Keratinocyte (primary cell): ENCODE measurements at regions not wholly inside any gene's neighbourhood (a gene's known extent, or its start where the extent isn't known, plus 50 kb on each side); places are given as distances from the start of the nearest gene placed in this dataset.

Experiments
- DNase-seq: peaks from one replicate; pipeline ENCODE4 v3.0.0-alpha.2; 2011; ENCODE audit warnings: low read depth, missing footprints, low spot score
- FAIRE-seq: peaks from 2 replicates; lab custom pipeline; 2011; peaks lifted over from hg19 to GRCh38; lab: Jason Lieb, UNC
- H2AFZ ChIP-seq: 2 replicates; pipeline ENCODE4 v1.6.0; 2012; ENCODE audit warnings: low read length, control low read depth, inconsistent platforms; ENCODE audit not compliant: control insufficient read depth
- H3K27ac ChIP-seq: 2 replicates; pipeline ENCODE4 v1.5.1; 2011; ENCODE audit warnings: low read length; ENCODE audit not compliant: control insufficient read depth, insufficient read depth
- H3K27me3 ChIP-seq: 3 replicates; pipeline ENCODE4 v1.6.0; 2011; ENCODE audit warnings: low read length; ENCODE audit not compliant: control insufficient read depth, insufficient read depth; ENCODE audit errors: extremely low read depth
- H3K36me3 ChIP-seq, 2 experiments: 2 replicates in 1 of 2; 3 replicates in 1 of 2; pipeline ENCODE4 v1.5.1; 2011; ENCODE audit warnings: low read length in 2 of 2, mild to moderate bottlenecking in 1 of 2; ENCODE audit not compliant: control insufficient read depth in 2 of 2, insufficient read depth in 2 of 2; ENCODE audit errors: extremely low read depth in 1 of 2
- H3K4me1 ChIP-seq: 3 replicates; pipeline ENCODE4 v1.5.1; 2011; ENCODE audit warnings: low read length; ENCODE audit not compliant: control insufficient read depth, insufficient read depth; ENCODE audit errors: extremely low read depth
- H3K4me2 ChIP-seq: 3 replicates; pipeline ENCODE4 v1.6.0; 2011; ENCODE audit warnings: low read depth, low read length; ENCODE audit not compliant: control insufficient read depth, insufficient read depth; ENCODE audit errors: extremely low read depth
- H3K4me3 ChIP-seq, 3 experiments: fragments of 200-600 bp in 1 of 3; sonication (generic) in 1 of 3; 2 replicates in 2 of 3; 3 replicates in 1 of 3; pipeline ENCODE4 v1.5.1; 2011 to 2016; ENCODE audit warnings: low read length in 3 of 3, mild to moderate bottlenecking in 3 of 3, control low read depth in 2 of 3, inconsistent platforms in 1 of 3, low read depth in 1 of 3, mixed read lengths in 1 of 3, mixed run types in 1 of 3, moderate library complexity in 1 of 3; ENCODE audit not compliant: control insufficient read depth in 2 of 3, insufficient read depth in 2 of 3; ENCODE audit errors: extremely low read depth in 1 of 3
- H3K79me2 ChIP-seq: 2 replicates; pipeline ENCODE4 v1.6.0; 2012; ENCODE audit warnings: low read length; ENCODE audit not compliant: control insufficient read depth, insufficient read depth
- H3K9ac ChIP-seq: 3 replicates; pipeline ENCODE4 v1.6.0; 2011; ENCODE audit warnings: low read length; ENCODE audit not compliant: control insufficient read depth, insufficient read depth; ENCODE audit errors: extremely low read depth
- H3K9me1 ChIP-seq: 3 replicates; pipeline ENCODE4 v1.6.0; 2011; ENCODE audit warnings: low read length; ENCODE audit not compliant: control insufficient read depth, insufficient read depth; ENCODE audit errors: extremely low read depth
- H3K9me3 ChIP-seq: 2 replicates; pipeline ENCODE4 v1.5.1; 2012; ENCODE audit warnings: low read depth, low read length; ENCODE audit not compliant: control insufficient read depth
- H4K20me1 ChIP-seq: 3 replicates; pipeline ENCODE4 v1.6.0; 2011; ENCODE audit warnings: low read length; ENCODE audit not compliant: control insufficient read depth, insufficient read depth; ENCODE audit errors: extremely low read depth
- EZH2 ChIP-seq: IDR thresholded peaks from one replicate; pipeline ENCODE4 v1.6.1; 2012; ENCODE audit warnings: inconsistent platforms, mild to moderate bottlenecking, low read length, moderate library complexity
- dilution Hi-C: fragments of 300-500 bp; cut with MboI; formaldehyde crosslinking; loops from one replicate; pipeline ENCODE4 v1.7.0; 2020; ENCODE audit warnings: low sequenced_read_pairs; ENCODE audit not compliant: extremely low pct_ligation_motif_present
- TF ChIP-seq, protein P1 (sequence below), 3 experiments: IDR thresholded peaks in 1 of 3; conservative IDR thresholded peaks in 1 of 3; optimal IDR thresholded peaks in 1 of 3; 2 replicates in 2 of 3; 3 replicates in 1 of 3; pipeline versions ENCODE3 to v1.5.1; 2011; ENCODE audit warnings: low read length in 3 of 3, mild to moderate bottlenecking in 3 of 3, moderate library complexity in 2 of 3, control low read depth in 1 of 3, inconsistent platforms in 1 of 3; ENCODE audit not compliant: insufficient read depth in 2 of 3; ENCODE audit errors: extremely low read depth in 1 of 3

DNA sequence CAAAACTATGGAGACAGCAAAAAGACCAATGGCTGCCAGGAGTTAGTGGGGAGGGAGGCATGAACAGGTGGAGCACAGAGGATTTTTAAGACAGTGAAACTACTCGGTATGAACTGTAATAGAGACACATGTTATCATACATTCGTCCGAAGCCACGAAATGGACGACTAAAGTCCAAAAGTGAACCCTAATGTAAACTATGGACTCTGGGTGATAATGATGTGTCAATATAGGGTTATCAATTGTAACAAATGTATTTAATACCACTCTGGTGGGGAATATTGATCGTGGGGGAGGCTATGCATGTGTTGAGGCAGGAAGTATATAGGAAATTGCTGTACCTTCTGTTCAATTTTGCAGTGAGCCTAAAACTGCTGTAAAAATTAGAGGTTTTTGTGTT lies 107.0 kb downstream of the CPN2 start:
- Histone ChIP-seq H3K4me1 (no peaks in the 10 kb centered on the region), H3K9ac (no peak overlapping the region), H3K4me3 (no peak overlapping the region), H3K27me3 (peaks cover 14% of the 10 kb centered on the region), H3K9me1 (no peaks in the 10 kb centered on the region), H3K79me2 (no peaks in the 10 kb centered on the region), H3K9me3 (no peaks in the 10 kb centered on the region), H2AFZ (no peak overlapping the region), H3K36me3 (no peaks in the 10 kb centered on the region), H3K4me2 (no peak overlapping the region), H4K20me1 (no peaks in the 10 kb centered on the region), H3K27ac (no peak overlapping the region)
- dilution Hi-C loops: no loop called here
- DNase-seq: no peak
- TF ChIP-seq, protein P1, sequence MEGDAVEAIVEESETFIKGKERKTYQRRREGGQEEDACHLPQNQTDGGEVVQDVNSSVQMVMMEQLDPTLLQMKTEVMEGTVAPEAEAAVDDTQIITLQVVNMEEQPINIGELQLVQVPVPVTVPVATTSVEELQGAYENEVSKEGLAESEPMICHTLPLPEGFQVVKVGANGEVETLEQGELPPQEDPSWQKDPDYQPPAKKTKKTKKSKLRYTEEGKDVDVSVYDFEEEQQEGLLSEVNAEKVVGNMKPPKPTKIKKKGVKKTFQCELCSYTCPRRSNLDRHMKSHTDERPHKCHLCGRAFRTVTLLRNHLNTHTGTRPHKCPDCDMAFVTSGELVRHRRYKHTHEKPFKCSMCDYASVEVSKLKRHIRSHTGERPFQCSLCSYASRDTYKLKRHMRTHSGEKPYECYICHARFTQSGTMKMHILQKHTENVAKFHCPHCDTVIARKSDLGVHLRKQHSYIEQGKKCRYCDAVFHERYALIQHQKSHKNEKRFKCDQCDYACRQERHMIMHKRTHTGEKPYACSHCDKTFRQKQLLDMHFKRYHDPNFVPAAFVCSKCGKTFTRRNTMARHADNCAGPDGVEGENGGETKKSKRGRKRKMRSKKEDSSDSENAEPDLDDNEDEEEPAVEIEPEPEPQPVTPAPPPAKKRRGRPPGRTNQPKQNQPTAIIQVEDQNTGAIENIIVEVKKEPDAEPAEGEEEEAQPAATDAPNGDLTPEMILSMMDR (optimal IDR thresholded peaks at IDR 0.05 in 1 of 3, IDR thresholded peaks at IDR 0.05 in 1 of 3, conservative IDR thresholded peaks at IDR 0.05 in 1 of 3; ENCODE audit: extremely low read depth in 1 of 3, insufficient read depth in 2 of 3, low read length in 3 of 3): no peak
- no peak for TF ChIP-seq EZH2
- FAIRE-seq: no peak

GRCh38 chr3:194245474-194245873 lies 105.7 kb downstream of the CPN2 start:
- Histone ChIP-seq H3K27me3 (peaks cover 27% of the 10 kb centered on the region), H3K27ac (no peak overlapping the region), H3K36me3 (no peaks in the 10 kb centered on the region), H4K20me1 (no peaks in the 10 kb centered on the region), H3K4me1 (no peaks in the 10 kb centered on the region), H3K9me1 (no peaks in the 10 kb centered on the region), H3K4me2 (no peak overlapping the region), H3K79me2 (no peaks in the 10 kb centered on the region), H3K9ac (no peak overlapping the region), H3K4me3 (no peak overlapping the region), H3K9me3 (no peaks in the 10 kb centered on the region), H2AFZ (no peak overlapping the region)
- TF ChIP-seq EZH2: no peak
- TF ChIP-seq, protein P1 (optimal IDR thresholded peaks at IDR 0.05 in 1 of 3, IDR thresholded peaks at IDR 0.05 in 1 of 3, conservative IDR thresholded peaks at IDR 0.05 in 1 of 3; ENCODE audit: extremely low read depth in 1 of 3, insufficient read depth in 2 of 3, low read length in 3 of 3): no peak
- FAIRE-seq (no peak), DNase-seq (no peak)
- dilution Hi-C loops: no loop called here
